Stimulated activated CD8-positive, alpha-beta memory T cell treated with anti-CD3 and anti-CD28 coated beads, Interleukin-15, amount 100 ng/mL, for 1 hour (primary cell): ENCODE measurements at regions not wholly inside any gene's neighbourhood (a gene's known extent, or its start where the extent isn't known, plus 50 kb on each side); places are given as distances from the start of the nearest gene placed in this dataset.

Source experiments
- DNase-seq: peaks from one replicate; pipeline ENCODE4 v3.0.0-alpha.2; 2020; ENCODE audit warnings: low read depth

GRCh38 chr11:127478826-127479225, 478.3 kb upstream of the KIRREL3 start:
- DNase-seq = no peak

- no peak for DNase-seq
Measured at GRCh38 chr11:127474766-127475165, 474.2 kb upstream of the KIRREL3 start.

- DNase-seq = no peak
Measured at GRCh38 chr11:127472505-127472904, 471.9 kb upstream of the KIRREL3 start.

DNA sequence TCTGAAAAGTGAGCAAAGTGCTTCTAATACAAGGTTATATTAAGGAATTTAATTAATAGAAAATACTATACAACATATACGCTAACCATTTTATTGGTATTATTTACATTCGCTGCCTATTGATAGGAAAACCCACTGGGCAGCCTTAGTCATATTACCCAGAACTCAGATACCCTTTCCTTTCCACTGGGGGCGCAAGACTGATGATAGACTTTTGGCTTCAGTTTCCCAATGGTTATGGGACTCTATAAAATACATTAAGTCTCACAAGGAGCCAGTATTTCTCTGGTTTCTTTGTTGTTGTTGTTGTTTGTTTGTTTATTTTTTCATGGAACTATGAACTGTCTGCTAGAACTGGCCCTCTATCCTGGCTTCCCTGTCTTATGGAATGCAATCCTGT, 471.1 kb upstream of the KIRREL3 start:
- DNase-seq = no peak

GRCh38 chr11:127470306-127470884, 469.8 kb upstream of the KIRREL3 start:
- DNase-seq = no peak

DNA sequence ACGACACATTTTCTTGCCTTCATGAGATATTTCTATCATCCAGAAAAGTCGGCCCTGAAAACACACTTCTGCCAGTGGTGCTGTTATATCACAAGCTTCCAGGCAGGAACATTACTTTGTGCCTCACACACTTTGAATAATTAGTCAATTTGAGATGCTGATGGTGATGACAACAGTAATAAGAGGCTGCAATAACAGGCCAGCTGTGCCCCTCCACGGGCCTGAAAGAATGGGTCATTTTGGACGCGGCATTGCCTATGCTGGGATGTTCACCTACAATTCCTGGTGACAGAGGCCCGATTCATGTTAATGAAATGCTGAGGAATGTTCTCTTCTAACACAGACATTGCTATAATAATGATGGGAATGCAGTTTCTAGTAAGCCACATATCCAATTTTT, 463.8 kb upstream of the KIRREL3 start:
- no peak for DNase-seq

GRCh38 chr11:127462065-127462344, 461.4 kb upstream of the KIRREL3 start:
- DNase-seq = no peak

GRCh38 chr11:127461241-127462064, 460.9 kb upstream of the KIRREL3 start:
- no peak for DNase-seq

- no peak for DNase-seq
Measured at GRCh38 chr11:127458561-127458960, 458.0 kb upstream of the KIRREL3 start.

- DNase-seq = no peak
Measured at GRCh38 chr11:127454856-127455255, 454.3 kb upstream of the KIRREL3 start.

DNA sequence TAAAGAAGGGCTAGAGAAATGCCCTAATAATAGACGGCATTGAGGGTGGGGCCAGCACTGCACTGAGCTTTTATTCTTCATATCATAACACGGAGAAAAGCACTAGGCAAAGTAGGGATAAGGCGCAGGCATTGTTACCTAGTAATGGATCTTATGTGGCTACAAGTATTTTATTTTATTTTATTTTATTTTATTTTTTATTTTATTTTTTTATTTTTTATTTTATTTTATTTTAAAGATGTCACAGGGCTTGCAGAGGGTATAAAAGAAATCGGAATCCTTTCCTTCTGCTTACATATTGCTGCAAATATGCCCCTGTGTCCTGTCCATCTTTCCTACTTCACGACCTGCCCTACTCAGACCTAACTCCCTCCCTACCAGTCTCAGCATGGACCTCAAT, 452.0 kb upstream of the KIRREL3 start:
- DNase-seq = no peak

DNA sequence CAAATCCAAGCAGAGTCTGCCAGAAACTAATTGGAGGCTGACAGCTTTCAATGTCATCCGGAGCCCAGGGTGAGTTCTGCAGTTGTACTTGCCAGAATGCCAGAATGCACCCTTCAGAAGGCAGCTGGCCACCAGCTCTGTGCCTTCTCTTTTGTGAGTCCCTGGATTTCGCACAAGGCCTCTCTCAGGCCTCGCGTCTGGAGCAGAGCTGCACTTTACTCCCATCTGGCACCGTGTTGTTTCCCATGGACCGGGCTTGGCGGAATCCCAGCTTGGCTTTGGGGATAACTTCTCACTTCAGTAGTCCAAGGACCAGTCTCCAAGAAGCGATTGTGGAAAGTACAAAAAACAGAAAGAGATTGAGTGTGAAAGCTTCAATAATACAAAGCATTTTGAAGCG, 451.3 kb upstream of the KIRREL3 start:
- DNase-seq = no peak

GRCh38 chr11:127448101-127448500, 447.5 kb upstream of the KIRREL3 start:
- DNase-seq = no peak

DNA sequence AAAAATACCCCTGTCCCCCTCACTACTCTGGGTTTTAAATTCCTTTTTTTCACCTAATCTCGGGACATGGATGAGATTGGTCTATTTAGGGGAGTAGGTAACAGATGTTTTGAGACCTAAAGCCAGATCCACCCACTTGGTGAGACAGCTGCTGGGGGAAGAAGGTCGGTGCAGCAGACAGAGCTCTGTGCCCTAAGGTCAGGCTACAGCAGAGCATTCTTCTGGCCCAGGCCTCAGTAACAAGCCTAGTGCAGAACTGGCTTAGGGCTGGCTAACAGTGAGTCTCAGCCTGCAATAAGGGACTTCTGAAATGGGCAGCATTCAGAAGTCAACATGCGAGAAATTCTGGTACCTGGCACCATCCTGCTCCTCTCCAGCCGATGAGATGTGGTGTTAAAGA, 444.9 kb upstream of the KIRREL3 start:
- no peak for DNase-seq

DNA sequence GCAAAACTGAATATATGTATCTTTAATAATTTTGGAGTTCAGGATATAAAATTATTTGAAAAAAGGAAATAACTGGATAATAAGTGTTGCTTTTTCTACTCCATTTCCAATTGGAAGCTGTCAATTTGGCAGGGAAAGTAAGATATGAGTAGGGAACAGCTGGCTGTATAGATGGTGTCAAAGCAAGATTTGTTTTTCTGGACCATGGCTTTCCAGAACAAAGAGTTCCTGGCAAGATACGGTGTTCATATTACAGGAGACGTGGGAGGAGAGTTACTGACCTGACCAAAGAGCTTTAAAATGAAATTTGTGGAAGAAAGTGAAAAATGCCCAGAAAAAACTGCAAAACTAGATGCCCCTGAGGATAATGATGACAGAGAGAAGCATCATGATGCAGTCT, 442.7 kb upstream of the KIRREL3 start:
- no peak for DNase-seq

- no peak for DNase-seq
Measured at GRCh38 chr11:127440616-127441015, 440.0 kb upstream of the KIRREL3 start.

- no peak for DNase-seq
Measured at GRCh38 chr11:127425281-127425680, 424.7 kb upstream of the KIRREL3 start.

GRCh38 chr11:127424661-127425060, 424.1 kb upstream of the KIRREL3 start:
- no peak for DNase-seq

DNA sequence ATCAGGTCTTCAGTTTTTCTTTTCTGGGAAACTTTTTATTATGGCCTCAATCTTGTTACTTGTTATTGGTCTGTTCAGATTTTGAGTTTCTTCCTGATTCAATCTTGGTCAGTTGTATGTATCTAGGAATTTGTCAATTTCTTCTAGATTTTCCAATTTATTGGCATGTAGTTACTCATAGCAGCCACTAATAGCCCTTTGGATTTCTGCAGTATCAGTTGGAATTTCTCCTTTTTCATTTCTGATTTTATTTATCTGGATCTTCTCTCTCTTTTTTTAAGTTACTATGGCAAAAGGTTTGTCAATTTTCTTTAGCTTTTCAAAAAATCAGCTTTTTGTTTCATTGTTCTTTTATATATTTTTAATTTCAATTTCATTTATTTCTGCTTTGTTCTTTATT, 419.6 kb upstream of the KIRREL3 start:
- no peak for DNase-seq

DNA sequence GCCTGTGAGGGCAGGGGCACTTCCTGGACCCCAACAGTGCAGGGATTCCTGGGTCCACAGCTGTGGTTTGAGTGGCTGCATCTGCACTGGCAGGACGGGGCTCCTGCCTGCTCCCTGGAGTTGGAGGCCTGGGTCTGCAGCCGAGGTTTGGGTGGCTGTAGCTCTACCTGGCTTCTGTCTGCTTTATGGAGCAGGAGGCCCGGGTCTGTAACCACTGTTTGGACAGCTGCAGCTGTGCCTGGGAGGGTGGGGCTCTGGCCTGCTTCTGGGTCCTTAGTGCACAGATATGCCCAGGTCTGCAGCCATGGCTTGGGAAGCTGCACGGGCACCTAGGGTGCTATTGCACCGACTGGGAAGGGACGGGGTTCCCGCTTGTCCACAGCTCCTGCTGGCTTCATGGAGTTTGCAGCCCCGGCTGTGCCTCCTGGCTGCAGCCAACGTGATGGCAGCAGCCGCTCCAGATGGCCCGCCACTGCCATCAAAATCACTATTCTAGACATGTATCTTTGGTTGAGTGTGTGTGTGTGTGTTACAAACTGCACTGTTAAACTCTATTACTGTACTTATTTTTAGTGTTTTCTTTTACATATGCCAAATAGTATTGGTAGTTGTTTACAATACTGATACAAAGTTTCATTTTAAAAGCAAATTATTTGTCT, 412.3 kb upstream of the KIRREL3 start:
- DNase-seq = no peak

GRCh38 chr11:127412234-127412633, 411.7 kb upstream of the KIRREL3 start:
- no peak for DNase-seq

- DNase-seq = no peak
Measured at GRCh38 chr11:127411283-127411682, 410.7 kb upstream of the KIRREL3 start.

- DNase-seq = no peak
Measured at GRCh38 chr11:127395034-127395433, 394.5 kb upstream of the KIRREL3 start.
